H1 (cell line): ENCODE measurements at regions not wholly inside any gene's neighbourhood (a gene's known extent, or its start where the extent isn't known, plus 50 kb on each side); places are given as distances from the start of the nearest gene placed in this dataset.

Source experiments
- CTBP2 ChIP-seq: IDR thresholded peaks from 2 replicates; pipeline ENCODE4 v1.7.0; 2011; ENCODE audit warnings: borderline replicate concordance, mild to moderate bottlenecking, moderate library complexity, mixed read lengths, low read length; ENCODE audit not compliant: insufficient read depth, insufficient read length
- FOSL1 ChIP-seq: IDR thresholded peaks from 2 replicates; pipeline ENCODE4 v1.6.1; 2011; ENCODE audit warnings: mild to moderate bottlenecking, low read depth, low read length, moderate library complexity; ENCODE audit not compliant: insufficient read depth
- GTF2F1 ChIP-seq: IDR thresholded peaks from 2 replicates; pipeline ENCODE4 v1.6.1; 2012; ENCODE audit warnings: low read depth, low read length, improper control_type of control experiment, borderline replicate concordance
- MAX ChIP-seq: IDR thresholded peaks from 2 replicates; pipeline ENCODE4 v1.6.1; 2012; ENCODE audit warnings: inconsistent platforms
- POLR2AphosphoS5 ChIP-seq: IDR thresholded peaks from 2 replicates; pipeline ENCODE4 v1.6.1; 2011; ENCODE audit warnings: low read depth, low read length
- RNF2 ChIP-seq: fragments of 200-900, 300-1000 bp; sonication (generic); IDR thresholded peaks from 2 replicates; pipeline ENCODE4 v1.7.1; 2016; ENCODE audit warnings: borderline replicate concordance, low read depth, mild to moderate bottlenecking, antibody characterized with exemption, low read length; ENCODE audit not compliant: poor library complexity, severe bottlenecking; ENCODE audit errors: missing control alignments
- TAF1 ChIP-seq: IDR thresholded peaks from 2 replicates; pipeline ENCODE4 v1.6.1; 2011; ENCODE audit warnings: mild to moderate bottlenecking, low read depth, low read length

DNA sequence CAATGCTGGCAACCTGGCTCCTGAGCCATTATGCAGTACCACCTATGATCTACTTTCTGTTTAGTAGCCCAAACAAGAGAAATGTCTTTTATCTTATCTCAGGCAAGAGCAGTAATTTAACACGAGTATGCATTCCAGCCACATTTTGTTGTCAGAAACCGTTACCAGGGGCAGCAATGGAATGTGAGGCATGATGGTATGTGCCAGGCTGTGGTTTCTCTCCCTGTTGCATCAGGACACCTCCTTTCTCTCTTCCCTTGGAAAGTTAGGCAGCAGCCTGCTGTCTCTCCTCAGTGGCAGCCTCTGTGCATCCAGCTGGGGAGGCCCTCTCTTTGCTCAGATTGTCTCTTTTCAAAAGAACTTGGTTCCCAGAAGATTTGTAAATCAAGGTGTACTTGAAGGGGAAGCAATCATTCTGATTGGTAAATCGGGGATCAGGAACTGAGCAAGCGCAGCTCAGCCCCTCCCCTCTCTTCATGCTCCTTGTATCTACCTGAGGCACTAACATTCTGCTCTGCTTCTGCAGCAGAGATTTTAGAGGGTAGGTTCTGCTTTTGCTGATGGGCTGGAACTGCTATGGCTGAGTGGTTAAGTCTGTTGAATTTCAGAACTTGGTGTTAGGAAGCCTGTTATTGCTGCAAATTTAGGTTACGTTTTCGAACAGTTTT lies 229.2 kb downstream of the ADAMTS15 start (continued):
- no peak for TF ChIP-seq RNF2
- TF ChIP-seq FOSL1, result no peak
- no peak for TF ChIP-seq MAX
- TF ChIP-seq TAF1, result no peak
- TF ChIP-seq GTF2F1, result no peak
- no peak for TF ChIP-seq CTBP2
- TF ChIP-seq POLR2AphosphoS5, result no peak
